SU-DHL-6 (cell line): ENCODE measurements at regions not wholly inside any gene's neighbourhood (a gene's known extent, or its start where the extent isn't known, plus 50 kb on each side); places are given as distances from the start of the nearest gene placed in this dataset.
A peak's percentile ranks its signal among the peaks of the same experiment; 100 is the strongest.

Experiments
- H2AFZ ChIP-seq: fragments of 200-600 bp; sonication (generic); 2 replicates; pipeline ENCODE4 v1.6.1; 2014; ENCODE audit warnings: low read depth, mild to moderate bottlenecking, moderate library complexity, mixed read lengths, antibody characterized with exemption, low read length; ENCODE audit not compliant: severe bottlenecking
- H3F3A ChIP-seq: fragments of 200-600 bp; shearing (Covaris generic); 2 replicates; pipeline ENCODE4 v1.6.0; 2016; ENCODE audit warnings: antibody characterized with exemption, mild to moderate bottlenecking; ENCODE audit not compliant: insufficient read depth
- H3K27ac ChIP-seq: fragments of 200-600 bp; sonication (generic); 2 replicates; pipeline ENCODE4 v1.5.1; 2016; ENCODE audit warnings: low read depth, mild to moderate bottlenecking, low read length, moderate library complexity, mixed read lengths
- H3K27me3 ChIP-seq: fragments of 200-600 bp; sonication (generic), shearing (Covaris generic); 2 replicates; pipeline ENCODE4 v1.6.0; 2014; ENCODE audit warnings: mild to moderate bottlenecking, low read length
- H3K36me3 ChIP-seq: fragments of 200-600 bp; sonication (generic); 2 replicates; pipeline ENCODE4 v1.6.1; 2014; ENCODE audit warnings: mild to moderate bottlenecking, low read length, mixed read lengths
- H3K4me2 ChIP-seq: fragments of 300-600, 200-600 bp; shearing (Covaris generic), sonication (generic); 2 replicates; pipeline ENCODE4 v1.6.0; 2014; ENCODE audit warnings: low read length, low read depth, mild to moderate bottlenecking; ENCODE audit not compliant: poor library complexity, severe bottlenecking
- H3K4me3 ChIP-seq: fragments of 200-600 bp; sonication (generic); 2 replicates; pipeline ENCODE4 v1.5.1; 2014; ENCODE audit warnings: antibody characterized with exemption, low read length, mild to moderate bottlenecking, mixed read lengths; ENCODE audit not compliant: insufficient read depth, poor library complexity, severe bottlenecking
- H3K79me2 ChIP-seq: fragments of 200-600 bp; sonication (generic); 2 replicates; pipeline ENCODE4 v1.6.1; 2014; ENCODE audit warnings: mild to moderate bottlenecking, low read length, moderate library complexity; ENCODE audit not compliant: insufficient read depth
- H3K9ac ChIP-seq: fragments of 200-600 bp; sonication (generic); 2 replicates; pipeline ENCODE4 v1.7.0; 2014; ENCODE audit warnings: mild to moderate bottlenecking, low read length
- H3K9me2 ChIP-seq: fragments of 200-600 bp; sonication (generic); replicated peaks from 2 replicates; pipeline ENCODE4 v1.6.1; 2014; ENCODE audit warnings: low read length; ENCODE audit not compliant: insufficient read depth
- H3K9me3 ChIP-seq: fragments of 200-600 bp; sonication (generic); 2 replicates; pipeline ENCODE4 v1.6.1; 2014; ENCODE audit warnings: low read length, mixed read lengths; ENCODE audit not compliant: insufficient read depth
- H4K20me1 ChIP-seq: fragments of 200-600 bp; sonication (generic); 2 replicates; pipeline ENCODE4 v1.6.1; 2014; ENCODE audit warnings: low read depth, mild to moderate bottlenecking, antibody characterized with exemption, low read length, moderate library complexity, mixed read lengths
- CTCF ChIP-seq: fragments of 200-600 bp; sonication (generic); IDR thresholded peaks from one replicate; pipeline ENCODE4 v1.5.1; 2017; ENCODE audit warnings: antibody characterized with exemption, mild to moderate bottlenecking, low read length, moderate library complexity; ENCODE audit not compliant: insufficient read depth, poor library complexity, severe bottlenecking
- EZH2phosphoT487 ChIP-seq: fragments of 200-600 bp; sonication (generic), shearing (Covaris generic); conservative IDR thresholded peaks from 2 replicates; pipeline ENCODE4 v1.6.1; 2018; ENCODE audit warnings: mild to moderate bottlenecking, antibody characterized with exemption, low read length, moderate library complexity, mixed read lengths

- Histone ChIP-seq H3K36me3 (no peaks in the 10 kb centered on the region), H4K20me1 (no peaks in the 10 kb centered on the region), H3K27ac (peak overlapping the region; percentile 97), H3K9me3 (no peaks in the 10 kb centered on the region), H3K79me2 (no peaks in the 10 kb centered on the region), H2AFZ (peak overlapping the region; percentile 80), H3F3A (peaks cover 81% of the 10 kb centered on the region), H3K9ac (peak overlapping the region; percentile 29; the same call in 1 of the 2 replicates), H3K4me2 (peak overlapping the region; percentile 69), H3K27me3 (no peaks in the 10 kb centered on the region), H3K4me3 (peak overlapping the region; percentile 2), H3K9me2 (no peaks in the 10 kb centered on the region)
- TF ChIP-seq EZH2phosphoT487 (no peak), CTCF (no peak)
These were observed 429.6 kb downstream of the TNS3 start for GRCh38 chr7:47152307-47152706.

- Histone ChIP-seq H2AFZ (peak overlapping the region; percentile 32), H3K27me3 (no peaks in the 10 kb centered on the region), H3K27ac (peak overlapping the region; percentile 97), H3K4me3 (peak overlapping the region; percentile 6), H3K9me2 (no peaks in the 10 kb centered on the region), H3K79me2 (no peaks in the 10 kb centered on the region), H3K9me3 (no peaks in the 10 kb centered on the region), H3K36me3 (no peaks in the 10 kb centered on the region), H3K4me2 (peak overlapping the region; percentile 69), H3F3A (peaks cover 77% of the 10 kb centered on the region), H3K9ac (peak overlapping the region; percentile 53), H4K20me1 (no peaks in the 10 kb centered on the region)
- TF ChIP-seq EZH2phosphoT487 (no peak), CTCF (no peak)
These were observed 431.2 kb downstream of the TNS3 start for GRCh38 chr7:47150497-47151260.

GRCh38 chr7:47149971-47150370 is 431.9 kb downstream of the TNS3 start:
- Histone ChIP-seq H3K27me3 (no peaks in the 10 kb centered on the region), H3K4me2 (peak overlapping the region; percentile 69), H3K27ac (peak overlapping the region; percentile 97), H2AFZ (peak overlapping the region; percentile 4), H3K9me2 (no peaks in the 10 kb centered on the region), H3F3A (peaks cover 70% of the 10 kb centered on the region), H3K9me3 (no peaks in the 10 kb centered on the region), H3K79me2 (no peaks in the 10 kb centered on the region), H3K36me3 (no peaks in the 10 kb centered on the region), H3K9ac (peak overlapping the region; percentile 53), H3K4me3 (peak overlapping the region; percentile 24), H4K20me1 (no peaks in the 10 kb centered on the region)
- no peak for TF ChIP-seq CTCF
- no peak for TF ChIP-seq EZH2phosphoT487
